GM12892 (cell line): ENCODE measurements at regions not wholly inside any gene's neighbourhood (a gene's known extent, or its start where the extent isn't known, plus 50 kb on each side); places are given as distances from the start of the nearest gene placed in this dataset.

Source experiments
- POLR2A ChIP-seq: IDR thresholded peaks from 2 replicates; pipeline ENCODE4 v1.6.1; 2011; ENCODE audit warnings: low read depth, low read length, control low read depth
- POLR2AphosphoS5 ChIP-seq: IDR thresholded peaks from 2 replicates; pipeline ENCODE4 v1.6.1; 2011; ENCODE audit warnings: low read depth, low read length, control low read depth
- TAF1 ChIP-seq: IDR thresholded peaks from 2 replicates; pipeline ENCODE4 v1.6.1; 2011; ENCODE audit warnings: low read depth, mild to moderate bottlenecking, control low read depth, low read length, borderline replicate concordance

DNA sequence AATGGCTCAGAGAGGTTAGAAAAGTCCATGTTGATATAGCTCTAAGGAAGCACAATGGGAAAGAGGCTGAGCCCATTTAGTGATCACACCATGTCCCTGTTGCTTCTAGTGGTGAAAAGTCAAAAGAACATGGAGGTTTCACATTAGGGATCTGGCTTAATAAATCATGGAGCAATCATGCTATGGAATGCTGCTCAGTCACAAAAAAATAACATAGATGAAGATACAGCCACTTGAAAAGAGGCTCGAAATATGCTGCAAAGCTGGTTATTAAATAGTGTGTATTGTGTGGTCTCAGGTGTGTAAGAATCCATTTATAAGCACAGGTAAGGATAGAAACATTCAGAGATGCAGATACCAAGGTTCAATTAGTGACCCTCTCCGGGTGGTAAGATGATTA lies 63.6 kb upstream of the CPO start:
- no peak for TF ChIP-seq POLR2A
- TF ChIP-seq POLR2AphosphoS5 = no peak
- no peak for TF ChIP-seq TAF1
